ENCODE measurements at regions not wholly inside any gene's neighbourhood (a gene's known extent, or its start where the extent isn't known, plus 50 kb on each side); places are given as distances from the start of the nearest gene placed in this dataset.

DNA sequence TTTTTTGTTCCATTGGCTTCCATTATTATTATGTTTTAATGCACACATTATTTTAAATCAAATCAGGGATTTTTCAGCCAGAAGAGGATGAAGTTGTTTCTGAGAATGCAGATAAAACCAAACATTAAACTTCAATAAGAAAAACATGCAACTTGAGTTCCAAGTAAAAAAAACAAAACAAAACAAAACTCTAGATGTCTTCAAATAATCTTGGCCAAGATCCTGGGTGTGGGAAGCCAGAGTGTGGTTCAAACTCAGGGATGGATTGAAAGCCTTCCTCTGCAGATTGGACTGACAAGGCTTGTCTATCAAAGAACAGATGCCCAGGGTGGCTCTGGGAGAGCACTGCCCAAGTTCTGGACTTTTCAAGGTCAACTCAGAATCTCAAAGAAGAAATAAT, 134.1 kb downstream of the LCA5 start:
- no peak overlapping the region for H4K91ac ChIP-seq (replicated peaks; ENCODE audit: insufficient read length, low read length)
- H3K23ac ChIP-seq (ENCODE audit: insufficient read length) = no peak overlapping the region
- H2BK120ac ChIP-seq (replicated peaks; ENCODE audit: low read depth, low read length) = no peak overlapping the region
- DNase-seq (ENCODE audit: low read depth in 1 of 2, low spot score in 2 of 2) (no peak), FAIRE-seq (no peak)
- no peak overlapping the region for H3K4me3 ChIP-seq (ENCODE audit: extremely low read depth in 1 of 4, insufficient read depth in 2 of 4, low read depth in 3 of 4, low read length in 4 of 4)
- H3K23me2 ChIP-seq (ENCODE audit: low read depth, low read length) = no peaks in the 10 kb centered on the region
- no peak overlapping the region for H3K4ac ChIP-seq (replicated peaks; ENCODE audit: insufficient read length, low read depth, low read length)
- H2BK5ac ChIP-seq (ENCODE audit: low read depth, low read length) = no peak overlapping the region
- no peak overlapping the region for H3K9ac ChIP-seq (replicated peaks in 1 of 4; ENCODE audit: extremely low read depth in 1 of 4, low read depth in 3 of 4, low read length in 3 of 4)
- no peak overlapping the region for H4K5ac ChIP-seq (ENCODE audit: insufficient read length, low read depth, low read length)
- no peak overlapping the region for H3K27ac ChIP-seq (ENCODE audit: low read depth, low read length)
- H3K18ac ChIP-seq (ENCODE audit: extremely low read depth, low read length) = no peak overlapping the region
- no peak overlapping the region for H3K14ac ChIP-seq (ENCODE audit: insufficient read length)
- H4K20me1 ChIP-seq (replicated peaks in 1 of 2; ENCODE audit: control insufficient read depth in 1 of 2, insufficient read depth in 2 of 2, low read length in 2 of 2) = no peaks in the 10 kb centered on the region
- peaks cover 0 to 4% (median 0%) of the 10 kb centered on the region in 4 experiments; a peak in 4 of 7 replicates for H3K4me1 ChIP-seq (replicated peaks in 1 of 4; ENCODE audit: control insufficient read depth in 3 of 4, insufficient read depth in 4 of 4, low read length in 3 of 4)
- H4K8ac ChIP-seq (ENCODE audit: extremely low read depth, insufficient read depth, low read length) = no peak overlapping the region
- no peak overlapping the region for H2AK5ac ChIP-seq (ENCODE audit: low read depth, low read length)
- 0 out of 4 replicates have a peak, but pooled peaks cover 0 to 5% of the 10 kb centered on the region in 2 experiments for H3K9me3 ChIP-seq (ENCODE audit: insufficient read depth in 2 of 2, low read depth in 1 of 2, low read length in 1 of 2)
- no peaks in the 10 kb centered on the region for H3K27me3 ChIP-seq (replicated peaks in 1 of 4; ENCODE audit: control insufficient read depth in 3 of 4, extremely low read depth in 1 of 4, insufficient read depth in 3 of 4, low read length in 3 of 4)
- H3K36me3 ChIP-seq (ENCODE audit: control insufficient read depth in 2 of 4, insufficient read depth in 4 of 4, low read length in 3 of 4) = no peaks in the 10 kb centered on the region
- H3K56ac ChIP-seq (replicated peaks; ENCODE audit: insufficient read length, low read depth, low read length) = no peak overlapping the region
- no peaks in the 10 kb centered on the region for H3K79me2 ChIP-seq (ENCODE audit: control insufficient read depth in 1 of 2, insufficient read depth in 2 of 2, low read length in 2 of 2)
- no peaks in the 10 kb centered on the region for H3K79me1 ChIP-seq (ENCODE audit: low read depth, low read length)
- no peak overlapping the region for H3K4me2 ChIP-seq (ENCODE audit: insufficient read depth in 1 of 2, low read depth in 2 of 2, low read length in 2 of 2)
- H2BK12ac ChIP-seq (ENCODE audit: low read depth, low read length) = no peak overlapping the region
- H2BK20ac ChIP-seq (ENCODE audit: low read length) = no peak overlapping the region
- ChIA-PET POLR2A (ENCODE audit: partially characterized antibody) (no interaction called here), CTCF (ENCODE audit: partially characterized antibody) (interaction anchor here (0.8 to 3.4 kb wide), 4 partner anchors 8 to 292 kb away, joined by 3 to 13 read pairs (median 6); no protein-coding TSS in a partner anchor)
- no peak overlapping the region for H2AFZ ChIP-seq (ENCODE audit: low read length)
- H2BK15ac ChIP-seq (ENCODE audit: low read length) = no peak overlapping the region
- TF ChIP-seq TAF7 (optimal IDR thresholded peaks at IDR 0.05; ENCODE audit: borderline replicate concordance, low read depth, low read length) (no peak), BACH1 (IDR thresholded peaks at IDR 0.05; ENCODE audit: low read length) (no peak), CBX5 (IDR thresholded peaks at IDR 0.05; ENCODE audit: low read depth, low read length) (no peak), NANOG (IDR thresholded peaks at IDR 0.05; ENCODE audit: insufficient read depth, low read depth, low read length, poor library complexity, severe bottlenecking) (no peak), SP1 (IDR thresholded peaks at IDR 0.05; ENCODE audit: low read depth, low read length) (no peak), ATF2 (IDR thresholded peaks at IDR 0.05; ENCODE audit: low read length) (no peak), NRF1 (IDR thresholded peaks at IDR 0.05; ENCODE audit: low read depth, low read length) (no peak), GABPA (IDR thresholded peaks at IDR 0.05; ENCODE audit: borderline replicate concordance, insufficient read depth, low read length) (no peak), EP300 (IDR thresholded peaks at IDR 0.05; ENCODE audit: borderline replicate concordance in 1 of 2, low read depth in 2 of 2, low read length in 2 of 2) (no peak), BRCA1 (IDR thresholded peaks at IDR 0.05; ENCODE audit: low read depth, low read length) (no peak)
- TF ChIP-seq, protein P1, sequence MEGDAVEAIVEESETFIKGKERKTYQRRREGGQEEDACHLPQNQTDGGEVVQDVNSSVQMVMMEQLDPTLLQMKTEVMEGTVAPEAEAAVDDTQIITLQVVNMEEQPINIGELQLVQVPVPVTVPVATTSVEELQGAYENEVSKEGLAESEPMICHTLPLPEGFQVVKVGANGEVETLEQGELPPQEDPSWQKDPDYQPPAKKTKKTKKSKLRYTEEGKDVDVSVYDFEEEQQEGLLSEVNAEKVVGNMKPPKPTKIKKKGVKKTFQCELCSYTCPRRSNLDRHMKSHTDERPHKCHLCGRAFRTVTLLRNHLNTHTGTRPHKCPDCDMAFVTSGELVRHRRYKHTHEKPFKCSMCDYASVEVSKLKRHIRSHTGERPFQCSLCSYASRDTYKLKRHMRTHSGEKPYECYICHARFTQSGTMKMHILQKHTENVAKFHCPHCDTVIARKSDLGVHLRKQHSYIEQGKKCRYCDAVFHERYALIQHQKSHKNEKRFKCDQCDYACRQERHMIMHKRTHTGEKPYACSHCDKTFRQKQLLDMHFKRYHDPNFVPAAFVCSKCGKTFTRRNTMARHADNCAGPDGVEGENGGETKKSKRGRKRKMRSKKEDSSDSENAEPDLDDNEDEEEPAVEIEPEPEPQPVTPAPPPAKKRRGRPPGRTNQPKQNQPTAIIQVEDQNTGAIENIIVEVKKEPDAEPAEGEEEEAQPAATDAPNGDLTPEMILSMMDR (IDR thresholded peaks at IDR 0.05; ENCODE audit: control extremely low read depth in 1 of 3, insufficient read depth in 1 of 3, low read depth in 1 of 3, low read length in 3 of 3) = no peak
